Gastrocnemius medialis (tissue), 4 donors: ENCODE measurements at regions not wholly inside any gene's neighbourhood (a gene's known extent, or its start where the extent isn't known, plus 50 kb on each side); places are given as distances from the start of the nearest gene placed in this dataset.

Experiments
- ATAC-seq, 2 donors: fragments of 150-250 bp; one replicate each; pipeline ENCODE4 v1.9.1; 2016
- DNase-seq, 2 donors: peaks; one replicate each; pipeline ENCODE4 v3.0.0-alpha.2; 2019
- H3K27ac ChIP-seq, 4 donors: fragments of 200-600 bp; sonication (generic); 1 replicate in 1 of 4; 2 replicates in 3 of 4; pipeline ENCODE4 v1.5.1; 2016 to 2018; ENCODE audit warnings: mild to moderate bottlenecking in 2 of 4, moderate library complexity in 1 of 4
- H3K27me3 ChIP-seq, 3 donors: fragments of 200-600 bp; sonication (generic) in 2 of 3; 1 replicate in 1 of 3; 2 replicates in 2 of 3; pipeline versions ENCODE4 v1.5.1 to v1.6.0; 2016 to 2019; ENCODE audit warnings: mild to moderate bottlenecking in 1 of 3, moderate library complexity in 1 of 3
- H3K36me3 ChIP-seq, 2 donors: fragments of 200-600 bp; sonication (generic) in 1 of 2; one replicate each; pipeline ENCODE4 v1.5.1; 2017 to 2018
- H3K4me1 ChIP-seq, 2 donors: fragments of 200-600 bp; sonication (generic) in 1 of 2; one replicate each; pipeline ENCODE4 v1.5.1; 2016 to 2017; ENCODE audit warnings: mild to moderate bottlenecking in 2 of 2
- H3K4me3 ChIP-seq, 4 donors: fragments of 200-600 bp; sonication (generic) in 3 of 4; 1 replicate in 1 of 4; 2 replicates in 3 of 4; pipeline ENCODE4 v1.5.1; 2016 to 2019; ENCODE audit warnings: mild to moderate bottlenecking in 2 of 4
- H3K9me3 ChIP-seq, 3 donors: fragments of 200-600 bp; sonication (generic) in 2 of 3; 1 replicate in 1 of 3; 2 replicates in 2 of 3; pipeline ENCODE4 v1.5.1; 2016 to 2019
- POLR2A ChIP-seq, 2 donors: fragments of 450-650 bp; IDR thresholded peaks; one replicate each; pipeline ENCODE4 v1.6.1; 2017; ENCODE audit warnings: antibody characterized with exemption in 2 of 2, mild to moderate bottlenecking in 2 of 2, moderate library complexity in 2 of 2
- in situ Hi-C, 4 donors: fragments of 200-750 bp; cut with MboI; loops; one replicate each; pipeline versions ENCODE4 v1.15.0 to v1.8.0; 2017; ENCODE audit warnings: low sequenced_read_pairs in 4 of 4
- intact Hi-C: fragments of 100-400 bp; cut with DNase I; formaldehyde crosslinking; loops from one replicate; pipeline ENCODE4 v1.15.1; 2023; ENCODE audit warnings: low total_unique reads
- TF ChIP-seq, protein P1 (sequence below), 5 experiments: fragments of 450-650 bp in 3 of 5; fragments of 200-600 bp in 2 of 5; sonication (generic) in 2 of 5; IDR thresholded peaks in 4 of 5; conservative IDR thresholded peaks in 1 of 5; 1 replicate in 4 of 5; 2 replicates in 1 of 5; pipeline ENCODE4 v1.5.1; 2016 to 2019; ENCODE audit warnings: antibody characterized with exemption in 5 of 5, mild to moderate bottlenecking in 3 of 5, moderate library complexity in 3 of 5

DNA sequence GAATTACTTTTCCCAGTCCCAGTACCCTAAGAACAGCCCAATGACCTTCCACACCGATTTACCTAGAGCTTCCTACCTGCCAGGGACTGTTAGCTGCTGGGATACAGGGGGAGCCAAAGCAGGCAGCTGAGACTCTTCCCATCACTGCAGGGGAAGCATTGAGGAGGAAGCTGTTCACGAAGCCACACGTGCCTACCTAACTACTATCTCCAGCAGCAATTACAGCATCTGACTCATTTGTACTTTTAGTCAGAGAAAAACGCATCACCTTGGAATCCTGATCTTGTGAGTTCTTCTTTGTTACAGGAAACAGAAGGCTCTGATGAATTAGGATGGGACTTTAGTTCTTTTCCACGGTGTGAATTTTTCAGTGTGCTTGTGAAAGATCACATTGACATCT lies 113.7 kb upstream of the DHX40 start:
- Histone ChIP-seq H3K36me3 (no peaks in the 10 kb centered on the region), H3K27ac (no peak overlapping the region), H3K4me3 (no peak overlapping the region), H3K27me3 (no peaks in the 10 kb centered on the region), H3K4me1 (no peaks in the 10 kb centered on the region), H3K9me3 (no peaks in the 10 kb centered on the region)
- no peak for TF ChIP-seq POLR2A (IDR thresholded peaks at IDR 0.05)
- in situ Hi-C loops (no loop called here), intact Hi-C loops (no loop called here)
- no peak for DNase-seq
- no peak for ATAC-seq

DNA sequence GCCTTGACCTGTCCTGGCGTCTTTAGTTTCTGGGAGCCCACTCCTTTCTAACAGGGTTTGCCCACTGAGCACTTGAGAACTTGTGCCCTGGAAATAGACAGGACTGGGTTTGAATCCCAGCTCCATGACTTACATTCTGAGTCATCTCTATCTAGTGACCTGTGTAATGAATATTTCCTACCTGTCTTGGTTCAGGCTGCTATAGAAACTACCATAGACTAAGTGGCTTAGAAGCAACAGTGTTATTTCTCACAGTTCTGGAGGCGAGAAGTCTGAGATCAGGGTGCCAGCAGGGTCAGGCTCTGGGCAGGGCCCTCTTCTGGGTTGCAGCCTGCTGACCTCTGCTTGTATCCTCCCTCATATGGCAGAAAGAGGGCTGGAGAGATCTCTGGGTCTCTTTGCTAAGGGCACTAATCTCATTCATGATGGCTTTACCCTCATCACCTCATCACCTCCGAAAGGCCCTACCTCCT lies 110.7 kb upstream of the DHX40 start:
- Histone ChIP-seq H3K27ac (no peak overlapping the region), H3K9me3 (no peaks in the 10 kb centered on the region), H3K27me3 (no peaks in the 10 kb centered on the region), H3K36me3 (no peaks in the 10 kb centered on the region), H3K4me3 (no peak overlapping the region), H3K4me1 (no peaks in the 10 kb centered on the region)
- intact Hi-C loops (no loop called here), in situ Hi-C loops (no loop called here)
- ATAC-seq (peak in 1 of 2 donors; percentile 23), DNase-seq (no peak)
- TF ChIP-seq POLR2A (IDR thresholded peaks at IDR 0.05): no peak
- TF ChIP-seq, protein P1, sequence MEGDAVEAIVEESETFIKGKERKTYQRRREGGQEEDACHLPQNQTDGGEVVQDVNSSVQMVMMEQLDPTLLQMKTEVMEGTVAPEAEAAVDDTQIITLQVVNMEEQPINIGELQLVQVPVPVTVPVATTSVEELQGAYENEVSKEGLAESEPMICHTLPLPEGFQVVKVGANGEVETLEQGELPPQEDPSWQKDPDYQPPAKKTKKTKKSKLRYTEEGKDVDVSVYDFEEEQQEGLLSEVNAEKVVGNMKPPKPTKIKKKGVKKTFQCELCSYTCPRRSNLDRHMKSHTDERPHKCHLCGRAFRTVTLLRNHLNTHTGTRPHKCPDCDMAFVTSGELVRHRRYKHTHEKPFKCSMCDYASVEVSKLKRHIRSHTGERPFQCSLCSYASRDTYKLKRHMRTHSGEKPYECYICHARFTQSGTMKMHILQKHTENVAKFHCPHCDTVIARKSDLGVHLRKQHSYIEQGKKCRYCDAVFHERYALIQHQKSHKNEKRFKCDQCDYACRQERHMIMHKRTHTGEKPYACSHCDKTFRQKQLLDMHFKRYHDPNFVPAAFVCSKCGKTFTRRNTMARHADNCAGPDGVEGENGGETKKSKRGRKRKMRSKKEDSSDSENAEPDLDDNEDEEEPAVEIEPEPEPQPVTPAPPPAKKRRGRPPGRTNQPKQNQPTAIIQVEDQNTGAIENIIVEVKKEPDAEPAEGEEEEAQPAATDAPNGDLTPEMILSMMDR (IDR thresholded peaks at IDR 0.05 in 4 of 5, conservative IDR thresholded peaks at IDR 0.05 in 1 of 5): no peak

DNA sequence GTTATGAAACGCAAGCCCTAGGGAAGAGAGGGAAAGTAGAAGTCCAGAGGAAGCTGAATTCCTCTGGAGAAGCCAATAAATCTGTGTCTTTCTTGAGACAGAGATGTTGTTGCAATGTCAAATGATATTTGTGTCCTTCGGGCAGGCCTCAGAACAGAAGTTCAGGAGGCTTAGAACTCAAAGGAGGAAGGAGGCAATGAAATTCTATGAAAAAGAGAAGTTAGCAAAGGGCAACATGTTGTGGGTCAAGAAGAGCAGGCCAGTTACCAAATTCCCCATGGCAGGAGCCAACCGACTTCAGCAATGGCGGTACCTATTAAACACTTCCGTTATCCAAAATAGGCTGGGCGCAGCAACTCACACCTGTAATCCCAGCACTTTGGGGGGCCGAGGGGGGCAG lies 109.0 kb upstream of the DHX40 start:
- no peak overlapping the region for H3K4me3 ChIP-seq
- H3K4me1 ChIP-seq: no peaks in the 10 kb centered on the region
- DNase-seq: no peak
- H3K27ac ChIP-seq: no peak overlapping the region
- intact Hi-C loops (no loop called here), in situ Hi-C loops (no loop called here)
- ATAC-seq: no peak
- TF ChIP-seq, protein P1 (IDR thresholded peaks at IDR 0.05 in 4 of 5, conservative IDR thresholded peaks at IDR 0.05 in 1 of 5): no peak
- no peak for TF ChIP-seq POLR2A (IDR thresholded peaks at IDR 0.05)
- H3K36me3 ChIP-seq: no peaks in the 10 kb centered on the region
- H3K27me3 ChIP-seq: no peaks in the 10 kb centered on the region
- H3K9me3 ChIP-seq: no peaks in the 10 kb centered on the region

DNA sequence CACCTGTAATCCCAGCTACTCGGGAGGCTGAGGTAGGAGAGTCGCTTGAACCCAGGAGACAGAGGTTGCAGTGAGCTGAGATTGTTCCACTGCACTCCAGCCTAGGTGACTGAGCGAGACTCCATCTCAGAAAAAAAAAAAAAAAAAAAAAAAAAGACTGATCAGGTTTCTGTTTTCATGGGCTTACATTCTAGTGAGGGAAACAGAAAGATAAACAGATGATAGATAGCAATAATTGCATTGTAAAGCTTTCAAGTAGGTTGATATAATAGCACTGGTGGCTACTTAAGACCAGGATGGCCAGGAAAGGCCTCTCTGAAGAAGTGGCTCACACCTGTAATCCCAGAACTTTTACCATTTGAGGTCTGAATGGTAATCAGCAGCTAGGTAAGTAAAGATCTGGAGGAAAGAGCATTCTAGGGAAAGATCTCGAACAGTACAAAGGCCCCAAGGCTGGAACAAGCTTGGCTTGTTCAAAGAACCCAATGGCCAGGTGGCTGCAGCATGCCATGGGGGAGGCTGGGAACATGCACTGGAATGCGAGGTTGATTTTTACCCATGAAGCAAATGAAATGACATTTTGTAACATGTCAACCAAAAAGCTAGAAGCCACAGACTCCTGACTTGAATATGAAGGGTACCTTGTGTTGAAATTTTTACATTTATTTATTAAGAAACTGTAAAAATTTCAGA lies 108.3 kb upstream of the DHX40 start:
- Histone ChIP-seq H3K9me3 (no peaks in the 10 kb centered on the region), H3K27ac (no peak overlapping the region), H3K4me3 (no peak overlapping the region), H3K27me3 (no peaks in the 10 kb centered on the region), H3K4me1 (no peaks in the 10 kb centered on the region), H3K36me3 (no peaks in the 10 kb centered on the region)
- in situ Hi-C loops: no loop called here
- ATAC-seq (no peak), DNase-seq (no peak)
- no peak for TF ChIP-seq POLR2A (IDR thresholded peaks at IDR 0.05)
- TF ChIP-seq, protein P1 (IDR thresholded peaks at IDR 0.05 in 4 of 5, conservative IDR thresholded peaks at IDR 0.05 in 1 of 5): no peak
- intact Hi-C loops: no loop called here

DNA sequence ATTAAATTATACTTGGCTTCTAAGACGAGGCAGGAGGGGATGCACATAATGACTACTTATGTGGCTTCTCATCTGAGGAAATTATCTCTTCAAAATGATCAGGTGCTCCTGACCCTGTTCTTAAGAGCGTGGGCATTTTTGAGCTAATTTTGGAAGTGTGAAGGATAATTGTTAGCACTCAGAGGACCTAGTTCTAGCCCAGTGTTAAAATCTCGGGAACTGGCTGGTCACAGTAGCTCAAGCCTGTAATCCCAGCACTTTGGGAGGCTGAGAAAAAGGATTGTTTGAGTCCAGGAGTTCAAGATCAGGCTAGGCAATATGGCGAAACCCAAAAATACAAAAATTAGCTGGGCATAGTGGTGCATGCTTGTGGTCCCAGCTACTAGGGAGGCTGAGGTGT lies 103.0 kb upstream of the DHX40 start:
- Histone ChIP-seq H3K27ac (no peak overlapping the region), H3K4me1 (no peaks in the 10 kb centered on the region), H3K36me3 (no peaks in the 10 kb centered on the region), H3K9me3 (no peaks in the 10 kb centered on the region), H3K27me3 (no peaks in the 10 kb centered on the region), H3K4me3 (no peak overlapping the region)
- no peak for DNase-seq
- intact Hi-C loops (no loop called here), in situ Hi-C loops (no loop called here)
- no peak for ATAC-seq
- TF ChIP-seq, protein P1 (IDR thresholded peaks at IDR 0.05 in 4 of 5, conservative IDR thresholded peaks at IDR 0.05 in 1 of 5): no peak
- no peak for TF ChIP-seq POLR2A (IDR thresholded peaks at IDR 0.05)
